Activated T-helper 17 cell treated with anti-CD3 and anti-CD28 coated beads, Interleukin-2, amount 50 U/mL, for 72 hours (primary cell): ENCODE measurements at regions not wholly inside any gene's neighbourhood (a gene's known extent, or its start where the extent isn't known, plus 50 kb on each side); places are given as distances from the start of the nearest gene placed in this dataset.

Experiments used
- ATAC-seq: fragments of 150-1000 bp; cut with Tn5 transposase; replicated peaks from 2 replicates; pipeline ENCODE4 v1.10.0; 2021; ENCODE audit warnings: mild to moderate bottlenecking, moderate library complexity
- H3K27ac Mint-ChIP-seq: one replicate; pipeline ENCODE4 v1.8.0; 2022; ENCODE audit warnings: mixed read lengths
- H3K27me3 Mint-ChIP-seq: one replicate; pipeline ENCODE4 v1.8.0; 2022; ENCODE audit warnings: mixed read lengths
- H3K36me3 Mint-ChIP-seq: one replicate; pipeline ENCODE4 v1.8.0; 2022; ENCODE audit warnings: low read depth, mild to moderate bottlenecking, mixed read lengths
- H3K4me1 Mint-ChIP-seq: one replicate; pipeline ENCODE4 v1.8.0; 2022; ENCODE audit warnings: mixed read lengths
- H3K4me3 Mint-ChIP-seq: one replicate; pipeline ENCODE4 v1.8.0; 2022; ENCODE audit warnings: mild to moderate bottlenecking, mixed read lengths
- H3K9me3 Mint-ChIP-seq: one replicate; pipeline ENCODE4 v1.8.0; 2022; ENCODE audit warnings: mixed read lengths

DNA sequence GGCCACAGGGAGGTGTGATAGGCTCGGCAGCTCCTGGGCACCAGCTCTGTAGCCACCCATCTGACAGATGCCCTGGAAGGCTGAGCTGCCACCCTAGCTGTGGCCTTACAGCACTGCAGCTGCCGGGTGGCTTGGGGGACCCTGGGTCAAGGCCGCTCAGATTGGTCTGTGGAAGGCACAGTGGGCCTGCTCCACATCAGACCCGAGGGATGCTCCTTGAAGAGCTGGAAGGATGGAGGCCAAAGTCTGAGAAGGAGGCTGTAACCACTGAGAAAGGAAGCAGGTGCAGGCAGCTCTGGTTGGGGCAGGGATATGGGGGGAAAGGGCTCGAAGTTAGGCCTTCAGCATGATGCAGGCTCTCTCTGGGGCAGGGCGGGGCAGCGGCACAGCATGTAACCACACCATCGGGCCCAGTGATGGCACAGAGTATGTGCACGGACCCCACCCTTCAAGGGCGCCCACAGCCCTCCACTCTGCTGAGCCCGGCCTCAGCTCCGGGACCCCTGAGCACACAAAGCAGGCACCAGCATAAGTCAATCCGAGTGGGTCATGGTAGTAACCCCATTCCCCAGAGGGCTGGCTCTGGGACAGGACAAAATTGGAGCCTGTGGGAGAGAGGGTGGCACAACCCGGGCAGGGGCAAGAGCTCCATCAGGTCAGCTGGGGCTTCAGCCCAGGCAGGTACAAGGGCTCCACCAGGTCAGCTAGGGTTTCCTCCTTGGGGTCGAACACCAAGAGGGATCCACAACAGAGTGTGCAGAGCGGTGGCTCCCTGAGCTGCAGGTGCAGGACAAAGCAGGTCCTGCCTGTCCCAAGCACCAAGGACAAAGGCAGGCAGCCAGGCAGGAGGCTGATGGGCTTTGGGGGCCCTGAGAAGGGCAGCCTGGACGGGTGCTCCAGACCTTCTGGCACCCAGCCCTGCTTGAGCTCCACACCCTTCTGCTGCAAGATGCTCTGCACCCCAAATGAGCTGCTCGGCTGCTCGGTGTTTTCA lies 1511.1 kb downstream of the BRD1 start:
- peaks cover 11% of the 10 kb centered on the region for H3K9me3 Mint-ChIP-seq
- ATAC-seq: no peak

GRCh38 chr22:48315439-48316256 lies 1512.0 kb downstream of the BRD1 start:
- Mint-ChIP-seq H3K4me1 (no peaks in the 10 kb centered on the region), H3K27ac (no peak overlapping the region), H3K27me3 (no peaks in the 10 kb centered on the region), H3K4me3 (no peak overlapping the region), H3K36me3 (no peaks in the 10 kb centered on the region), H3K9me3 (peaks cover 11% of the 10 kb centered on the region)
- ATAC-seq: no peak

More for the DNA sequence above, 1511.1 kb downstream of the BRD1 start:
- H3K27me3 Mint-ChIP-seq: no peaks in the 10 kb centered on the region
- no peak overlapping the region for H3K27ac Mint-ChIP-seq
- H3K4me3 Mint-ChIP-seq: no peak overlapping the region
- no peaks in the 10 kb centered on the region for H3K36me3 Mint-ChIP-seq
- no peaks in the 10 kb centered on the region for H3K4me1 Mint-ChIP-seq

- H3K27ac Mint-ChIP-seq: no peak overlapping the region
- H3K4me3 Mint-ChIP-seq: no peak overlapping the region
- H3K9me3 Mint-ChIP-seq: peaks cover 14% of the 10 kb centered on the region
- H3K4me1 Mint-ChIP-seq: no peaks in the 10 kb centered on the region
- no peaks in the 10 kb centered on the region for H3K36me3 Mint-ChIP-seq
- H3K27me3 Mint-ChIP-seq: no peaks in the 10 kb centered on the region
- no peak for ATAC-seq
Measured at GRCh38 chr22:48314073-48314472, 1513.6 kb downstream of the BRD1 start.

- ATAC-seq: no peak
- H3K9me3 Mint-ChIP-seq: peaks cover 14% of the 10 kb centered on the region
Measured at GRCh38 chr22:48313175-48313830, 1514.4 kb downstream of the BRD1 start.

GRCh38 chr22:48310740-48311139 lies 1516.9 kb downstream of the BRD1 start:
- no peak overlapping the region for H3K27ac Mint-ChIP-seq
- H3K36me3 Mint-ChIP-seq: no peaks in the 10 kb centered on the region
- H3K4me1 Mint-ChIP-seq: no peaks in the 10 kb centered on the region
- H3K4me3 Mint-ChIP-seq: no peak overlapping the region
- H3K9me3 Mint-ChIP-seq: peaks cover 14% of the 10 kb centered on the region
- ATAC-seq: no peak
- no peaks in the 10 kb centered on the region for H3K27me3 Mint-ChIP-seq

More at GRCh38 chr22:48313175-48313830, 1514.4 kb downstream of the BRD1 start:
- Mint-ChIP-seq H3K36me3 (no peaks in the 10 kb centered on the region), H3K4me1 (no peaks in the 10 kb centered on the region), H3K27ac (no peak overlapping the region), H3K27me3 (no peaks in the 10 kb centered on the region), H3K4me3 (no peak overlapping the region)

GRCh38 chr22:48310289-48310688 lies 1517.4 kb downstream of the BRD1 start:
- H3K4me3 Mint-ChIP-seq: no peak overlapping the region
- H3K27ac Mint-ChIP-seq: no peak overlapping the region
- H3K4me1 Mint-ChIP-seq: no peaks in the 10 kb centered on the region
- H3K27me3 Mint-ChIP-seq: no peaks in the 10 kb centered on the region
- no peaks in the 10 kb centered on the region for H3K36me3 Mint-ChIP-seq
- no peak for ATAC-seq
- H3K9me3 Mint-ChIP-seq: peaks cover 14% of the 10 kb centered on the region

- no peak overlapping the region for H3K27ac Mint-ChIP-seq
- H3K9me3 Mint-ChIP-seq: peaks cover 14% of the 10 kb centered on the region
- H3K36me3 Mint-ChIP-seq: no peaks in the 10 kb centered on the region
- ATAC-seq: no peak
- no peaks in the 10 kb centered on the region for H3K27me3 Mint-ChIP-seq
- no peaks in the 10 kb centered on the region for H3K4me1 Mint-ChIP-seq
- H3K4me3 Mint-ChIP-seq: no peak overlapping the region
Measured at GRCh38 chr22:48309836-48310235, 1517.8 kb downstream of the BRD1 start.

DNA sequence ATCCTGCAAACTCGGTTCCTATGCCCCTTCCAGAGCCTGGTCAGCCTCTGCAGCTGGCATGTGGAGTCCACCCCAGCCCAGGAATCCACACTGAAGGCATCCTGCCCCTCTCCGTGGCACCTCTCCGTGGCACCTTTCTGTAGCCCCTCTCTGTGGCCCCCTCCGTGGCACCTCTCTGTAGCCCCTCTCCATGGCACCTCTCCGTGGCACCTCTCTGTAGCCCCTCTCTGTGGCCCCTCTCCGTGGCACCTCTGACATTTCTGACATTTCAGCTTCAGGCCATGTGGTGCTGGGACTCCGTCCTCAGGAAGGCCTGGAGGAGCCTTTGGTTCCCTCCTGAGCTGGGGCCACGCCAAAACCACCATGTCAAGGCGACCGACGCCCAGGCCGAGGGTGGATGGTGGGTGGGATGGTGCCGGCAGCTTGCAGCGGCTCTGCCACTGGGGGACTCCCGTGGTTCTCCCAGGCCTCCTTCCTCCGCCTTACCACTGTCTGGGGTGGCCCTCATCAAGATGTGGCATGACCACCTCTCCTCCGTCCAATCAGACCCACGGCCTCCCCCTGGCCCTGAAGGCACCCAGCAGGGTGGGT lies 1518.5 kb downstream of the BRD1 start:
- no peak for ATAC-seq
- H3K4me3 Mint-ChIP-seq: no peak overlapping the region
- no peaks in the 10 kb centered on the region for H3K27me3 Mint-ChIP-seq
- peaks cover 10% of the 10 kb centered on the region for H3K9me3 Mint-ChIP-seq
- no peaks in the 10 kb centered on the region for H3K36me3 Mint-ChIP-seq
- no peak overlapping the region for H3K27ac Mint-ChIP-seq
- no peaks in the 10 kb centered on the region for H3K4me1 Mint-ChIP-seq

GRCh38 chr22:48307931-48308330 lies 1519.7 kb downstream of the BRD1 start:
- no peak for ATAC-seq
- Mint-ChIP-seq H3K27ac (no peak overlapping the region), H3K9me3 (peaks cover 10% of the 10 kb centered on the region), H3K36me3 (no peaks in the 10 kb centered on the region), H3K27me3 (no peaks in the 10 kb centered on the region), H3K4me3 (no peak overlapping the region), H3K4me1 (no peaks in the 10 kb centered on the region)

DNA sequence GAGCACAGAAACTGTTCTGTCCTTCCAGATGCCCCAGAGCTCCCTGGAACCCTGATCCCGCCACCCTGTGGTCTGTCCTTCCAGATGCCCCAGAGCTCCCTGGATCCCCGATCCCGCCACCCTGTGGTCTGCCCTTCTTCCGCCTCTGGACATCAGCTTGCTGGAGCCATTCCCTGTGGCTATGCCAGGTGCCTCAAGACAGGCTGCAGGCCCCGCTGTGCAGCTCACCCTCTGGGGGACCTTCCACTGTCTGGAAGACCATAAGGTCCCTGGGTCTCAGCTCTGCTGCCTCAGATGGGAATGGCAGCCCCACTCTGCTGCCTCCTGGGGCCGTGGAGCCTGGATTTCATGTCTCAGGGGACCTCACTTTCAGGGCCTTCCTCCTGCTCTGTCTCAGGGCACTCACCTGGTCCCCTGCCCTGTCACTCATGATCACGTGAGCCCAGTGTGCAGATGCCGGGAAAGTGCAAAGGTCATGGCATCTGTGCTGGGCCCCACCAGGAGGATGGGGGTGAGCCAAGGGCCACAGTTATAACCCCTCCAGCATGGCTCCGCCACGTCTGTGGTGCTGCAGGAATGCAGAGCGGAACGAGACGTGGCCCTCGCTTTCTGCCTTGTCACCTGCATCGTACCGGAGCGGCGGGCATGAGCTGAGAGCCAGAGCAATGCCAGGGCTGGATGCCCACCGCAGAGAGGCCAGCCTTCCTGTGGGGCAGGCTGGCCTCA lies 1520.7 kb downstream of the BRD1 start:
- Mint-ChIP-seq H3K4me3 (no peak overlapping the region), H3K9me3 (peaks cover 6% of the 10 kb centered on the region), H3K36me3 (no peaks in the 10 kb centered on the region), H3K27ac (no peak overlapping the region), H3K4me1 (no peaks in the 10 kb centered on the region), H3K27me3 (peaks cover 3% of the 10 kb centered on the region)
- ATAC-seq: no peak

GRCh38 chr22:48306284-48306683 lies 1521.4 kb downstream of the BRD1 start:
- Mint-ChIP-seq H3K4me1 (no peaks in the 10 kb centered on the region), H3K27me3 (peaks cover 3% of the 10 kb centered on the region), H3K9me3 (peaks cover 3% of the 10 kb centered on the region), H3K36me3 (no peaks in the 10 kb centered on the region), H3K4me3 (no peak overlapping the region), H3K27ac (no peak overlapping the region)
- no peak for ATAC-seq

DNA sequence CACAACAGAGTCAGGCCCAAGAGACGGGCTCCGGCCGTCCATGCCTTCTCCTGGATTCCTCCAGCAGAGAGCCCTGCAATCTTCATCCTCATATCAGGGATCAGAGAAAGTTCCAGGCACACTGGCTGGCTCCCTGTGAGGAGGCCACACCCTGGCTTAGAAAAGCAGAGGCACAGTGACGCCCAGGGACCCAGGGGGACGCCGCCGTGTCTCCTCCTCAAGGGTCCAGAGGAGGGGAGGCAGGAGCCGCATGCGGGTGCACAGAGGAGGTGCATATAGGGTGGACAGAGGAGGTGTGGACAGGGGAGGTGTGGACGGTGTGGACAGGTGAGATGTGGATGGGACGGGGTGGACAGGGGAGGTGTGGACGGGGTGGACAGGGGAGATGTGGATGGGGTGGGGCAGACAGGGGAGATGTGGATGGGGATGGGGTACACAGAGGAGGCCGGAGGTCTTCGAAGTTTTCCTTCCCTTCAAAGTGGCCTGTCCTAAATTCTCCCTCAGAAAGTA lies 1521.9 kb downstream of the BRD1 start:
- H3K9me3 Mint-ChIP-seq: peaks cover 3% of the 10 kb centered on the region
- H3K36me3 Mint-ChIP-seq: no peaks in the 10 kb centered on the region
- peaks cover 3% of the 10 kb centered on the region for H3K27me3 Mint-ChIP-seq
- H3K4me1 Mint-ChIP-seq: no peaks in the 10 kb centered on the region
- no peak for ATAC-seq
- no peak overlapping the region for H3K4me3 Mint-ChIP-seq
- no peak overlapping the region for H3K27ac Mint-ChIP-seq

- Mint-ChIP-seq H3K27me3 (peaks cover 3% of the 10 kb centered on the region), H3K27ac (no peak overlapping the region), H3K4me1 (no peaks in the 10 kb centered on the region), H3K9me3 (no peaks in the 10 kb centered on the region), H3K36me3 (no peaks in the 10 kb centered on the region), H3K4me3 (no peak overlapping the region)
- ATAC-seq: no peak
Measured at GRCh38 chr22:48303369-48303725, 1524.3 kb downstream of the BRD1 start.
